ENCODE measurements at regions not wholly inside any gene's neighbourhood (a gene's known extent, or its start where the extent isn't known, plus 50 kb on each side); places are given as distances from the start of the nearest gene placed in this dataset.

DNA sequence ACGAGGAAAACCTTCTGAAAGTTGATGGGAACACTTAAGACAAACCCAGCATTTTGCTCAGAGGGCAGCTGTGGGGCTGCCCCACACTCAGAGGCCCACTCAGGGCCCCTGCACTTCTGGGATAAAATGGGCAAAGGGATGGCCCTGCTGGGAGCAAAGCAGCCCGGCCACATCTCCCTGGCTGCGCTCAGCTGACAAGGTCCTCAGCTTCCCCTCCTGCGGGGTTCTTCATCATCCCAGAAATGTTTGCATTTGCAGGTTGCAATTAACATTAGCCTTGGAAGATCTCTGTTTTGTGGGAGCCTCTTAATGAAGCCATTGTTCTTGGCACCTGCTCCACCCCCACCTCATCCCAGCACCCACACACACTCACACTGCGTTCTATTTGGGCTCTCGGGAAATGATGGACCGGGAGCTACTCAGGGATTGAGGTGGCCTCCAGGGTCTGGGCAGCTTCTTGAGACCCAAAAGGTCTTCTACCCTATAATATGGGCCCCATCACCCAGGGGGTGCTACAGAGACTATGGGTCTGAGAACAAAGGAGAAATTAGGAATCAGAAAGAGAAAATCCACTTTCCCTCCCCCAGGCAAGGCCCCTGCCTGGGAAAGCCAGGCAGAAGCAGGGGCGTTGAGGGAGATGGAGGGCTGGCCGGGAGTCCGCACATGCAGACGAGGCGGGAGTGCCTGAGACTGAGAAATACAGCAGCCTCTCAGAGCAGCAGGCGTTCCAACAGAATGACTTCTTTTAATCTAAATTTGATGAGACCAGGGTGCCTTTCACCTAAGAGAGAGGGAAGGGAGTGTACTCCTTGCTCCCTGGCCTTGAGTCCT, 53.7 kb upstream of the RPL38 start:
- no peak for DNase-seq

DNA sequence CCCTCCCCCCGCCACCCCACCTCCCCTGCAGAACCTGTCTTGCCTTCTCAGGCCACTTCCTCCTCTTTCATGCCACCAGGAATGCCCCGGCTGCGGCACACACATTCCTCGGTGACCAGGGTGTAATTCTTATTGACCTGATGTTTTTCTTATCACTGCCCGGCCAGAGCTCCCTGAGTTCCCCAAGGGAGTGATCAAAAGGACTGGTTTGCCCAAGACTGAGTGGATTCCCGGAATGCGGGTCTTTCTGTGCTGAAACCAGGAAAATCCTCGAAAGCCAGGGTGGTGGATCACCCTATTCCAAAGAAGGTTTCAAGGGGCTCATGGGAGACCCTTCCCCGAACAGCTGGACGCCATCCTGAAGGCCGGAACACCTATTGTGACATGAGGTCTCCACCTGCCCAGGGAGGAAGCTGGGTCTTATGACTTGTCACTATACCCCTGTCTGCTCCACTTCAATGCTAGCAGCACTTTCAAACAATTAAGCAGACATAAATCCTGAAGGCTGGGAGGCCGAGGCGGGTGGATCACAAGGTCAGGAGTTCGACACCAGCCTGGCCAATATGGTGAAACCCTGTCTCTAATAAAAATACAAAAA, 53.0 kb upstream of the RPL38 start:
- no peak for DNase-seq

DNA sequence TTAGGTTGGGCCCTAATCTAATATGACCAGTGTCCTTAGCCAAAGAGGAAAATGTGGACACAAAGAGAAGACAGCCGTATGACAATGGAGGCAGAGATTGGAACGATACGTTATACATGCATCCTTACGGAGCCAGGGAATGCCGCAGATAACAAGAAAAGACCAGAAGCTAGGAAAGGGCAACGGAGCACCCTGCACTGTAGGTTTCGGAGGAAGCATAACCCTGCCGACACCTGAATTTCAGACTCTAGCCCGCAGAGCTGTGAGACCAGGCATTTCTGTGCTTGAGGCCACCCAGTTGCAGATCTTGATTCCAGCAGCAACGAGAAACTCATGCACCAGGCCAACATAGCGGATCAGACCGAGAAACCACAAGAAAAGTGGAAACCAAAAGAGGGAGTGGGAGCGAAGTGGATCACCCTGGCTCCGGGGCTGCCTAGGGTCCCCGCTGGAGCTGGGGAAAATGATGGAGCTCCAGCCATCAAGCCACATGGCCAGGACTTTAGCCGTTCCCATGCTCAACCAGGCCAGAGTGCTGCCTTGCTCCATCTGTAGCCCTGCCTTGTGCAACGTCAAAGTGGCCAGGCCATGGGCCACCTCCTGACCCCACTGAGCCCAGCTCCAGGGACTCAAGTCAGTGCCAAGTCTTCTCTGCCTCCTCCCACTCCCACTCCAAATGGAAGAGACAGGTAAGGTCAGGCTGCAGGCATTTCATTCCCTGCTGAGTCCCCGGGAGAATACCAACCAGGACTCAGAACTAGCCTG, 51.7 kb upstream of the RPL38 start:
- DNase-seq = no peak

DNA sequence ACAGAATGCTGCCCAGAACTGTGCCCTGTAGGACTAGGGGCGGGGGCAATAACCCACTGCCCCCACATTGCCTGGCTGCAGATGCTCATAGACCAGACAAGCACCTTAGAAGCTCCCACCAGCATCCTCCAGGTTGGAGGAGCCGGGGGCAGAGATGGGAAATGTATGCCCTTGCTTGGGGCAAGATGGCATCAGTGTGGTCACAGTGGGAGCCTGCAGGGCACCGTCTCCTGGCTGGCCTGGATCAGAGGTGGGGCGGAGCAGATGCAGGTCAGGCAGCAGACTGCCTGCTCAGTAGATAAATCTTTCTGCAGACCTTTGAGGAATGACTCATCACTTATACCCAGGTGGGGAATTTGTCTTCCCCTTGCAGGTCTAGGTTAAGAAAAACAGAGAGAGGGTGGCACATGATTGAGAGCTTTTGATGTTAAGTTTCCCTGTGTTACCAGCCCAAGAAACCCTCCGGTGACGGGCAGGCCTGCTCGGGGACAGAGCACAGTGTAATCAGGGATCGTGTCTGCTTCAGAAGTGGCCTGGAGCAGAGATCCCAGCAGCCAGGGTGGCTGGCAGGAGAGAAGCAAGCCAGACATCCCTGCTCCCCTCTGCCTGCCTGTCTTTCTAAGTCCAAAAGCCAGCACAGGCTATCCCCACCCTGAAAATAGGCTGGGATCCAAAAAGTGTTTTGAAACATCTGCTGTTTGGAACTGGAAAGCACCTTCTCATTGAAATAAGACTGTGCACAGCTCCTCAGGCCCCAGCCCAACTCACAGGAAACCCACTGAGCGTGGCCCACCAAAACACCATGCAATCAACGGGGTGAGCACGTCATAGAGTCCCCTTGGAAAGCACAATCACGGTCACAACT, 50.7 kb upstream of the RPL38 start:
- no peak for DNase-seq

DNA sequence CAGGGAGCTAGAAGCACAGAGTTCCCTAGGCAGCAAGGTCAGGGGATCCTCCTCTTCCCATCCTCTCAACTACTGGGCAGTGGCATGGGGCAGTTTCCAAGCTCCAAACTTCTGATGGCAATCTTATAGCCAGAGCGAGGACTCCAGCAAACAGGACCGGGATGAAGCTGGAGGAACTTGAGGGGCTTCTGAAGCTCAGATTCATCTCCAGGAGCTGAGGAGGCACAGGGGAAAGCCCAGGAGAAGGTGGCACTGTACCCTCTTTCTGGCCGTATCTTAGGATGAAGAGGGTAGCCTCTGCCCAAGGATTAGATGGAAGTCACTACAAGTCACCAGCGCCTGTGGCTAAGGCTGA, 50.0 kb upstream of the RPL38 start:
- no peak for DNase-seq

Measured in stimulated activated CD4-positive, alpha-beta T cell treated with anti-CD3 and anti-CD28 coated beads, Interleukin-2, amount 100 ng/mL, for 24 hours (primary cell).